Erythroblast (primary cell): ENCODE measurements at regions not wholly inside any gene's neighbourhood (a gene's known extent, or its start where the extent isn't known, plus 50 kb on each side); places are given as distances from the start of the nearest gene placed in this dataset.

Source experiments
- DNase-seq, 2 experiments: peaks; one replicate each; lab custom pipeline; 2025; lab: John Stamatoyannopoulos, UW
- GATA1 ChIP-seq: IDR thresholded peaks from 2 replicates; pipeline ENCODE4 v1.6.1; 2011; ENCODE audit warnings: low read depth, mild to moderate bottlenecking, control low read depth, low read length, moderate library complexity
- POLR2A ChIP-seq: IDR thresholded peaks from 2 replicates; pipeline ENCODE4 v1.6.1; 2011; ENCODE audit warnings: mild to moderate bottlenecking, low read length

- no peak for DNase-seq
- TF ChIP-seq POLR2A = no peak
- no peak for TF ChIP-seq GATA1
Measured at GRCh38 chr4:95979961-95980876, 140.3 kb downstream of the PDHA2 start.

- DNase-seq = no peak
- no peak for TF ChIP-seq POLR2A
- no peak for TF ChIP-seq GATA1
Measured at GRCh38 chr4:95980877-95981360, 141.0 kb downstream of the PDHA2 start.

DNA sequence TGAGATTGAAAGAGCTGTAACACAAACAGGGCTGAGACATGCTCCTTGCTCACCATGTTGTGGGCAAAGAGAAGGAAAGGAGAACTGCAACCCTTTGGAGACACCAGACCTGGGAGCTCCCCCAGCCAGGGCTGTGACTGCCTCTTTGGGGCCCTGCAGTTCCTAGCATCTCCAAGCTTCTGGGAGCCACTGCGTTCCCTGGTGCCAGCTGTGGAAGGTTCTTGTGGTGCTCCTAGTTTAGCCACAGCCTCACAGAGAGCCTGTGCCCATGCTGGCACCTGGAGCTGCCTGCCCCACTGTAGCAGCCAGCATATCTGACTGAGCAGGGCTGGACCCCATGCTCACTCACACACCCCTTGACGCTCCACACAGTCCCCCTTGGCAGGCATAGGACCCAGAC is 141.7 kb downstream of the PDHA2 start:
- TF ChIP-seq GATA1 (no peak), POLR2A (no peak)
- no peak for DNase-seq

GRCh38 chr4:95982516-95982915 is 142.6 kb downstream of the PDHA2 start:
- TF ChIP-seq GATA1 = no peak
- TF ChIP-seq POLR2A = no peak
- DNase-seq = no peak

- TF ChIP-seq GATA1 (no peak), POLR2A (no peak)
- no peak for DNase-seq
Measured at GRCh38 chr4:95984081-95984480, 144.2 kb downstream of the PDHA2 start.

- no peak for TF ChIP-seq POLR2A
- TF ChIP-seq GATA1 = no peak
Measured at GRCh38 chr4:95985051-95985450, 145.2 kb downstream of the PDHA2 start.

DNA sequence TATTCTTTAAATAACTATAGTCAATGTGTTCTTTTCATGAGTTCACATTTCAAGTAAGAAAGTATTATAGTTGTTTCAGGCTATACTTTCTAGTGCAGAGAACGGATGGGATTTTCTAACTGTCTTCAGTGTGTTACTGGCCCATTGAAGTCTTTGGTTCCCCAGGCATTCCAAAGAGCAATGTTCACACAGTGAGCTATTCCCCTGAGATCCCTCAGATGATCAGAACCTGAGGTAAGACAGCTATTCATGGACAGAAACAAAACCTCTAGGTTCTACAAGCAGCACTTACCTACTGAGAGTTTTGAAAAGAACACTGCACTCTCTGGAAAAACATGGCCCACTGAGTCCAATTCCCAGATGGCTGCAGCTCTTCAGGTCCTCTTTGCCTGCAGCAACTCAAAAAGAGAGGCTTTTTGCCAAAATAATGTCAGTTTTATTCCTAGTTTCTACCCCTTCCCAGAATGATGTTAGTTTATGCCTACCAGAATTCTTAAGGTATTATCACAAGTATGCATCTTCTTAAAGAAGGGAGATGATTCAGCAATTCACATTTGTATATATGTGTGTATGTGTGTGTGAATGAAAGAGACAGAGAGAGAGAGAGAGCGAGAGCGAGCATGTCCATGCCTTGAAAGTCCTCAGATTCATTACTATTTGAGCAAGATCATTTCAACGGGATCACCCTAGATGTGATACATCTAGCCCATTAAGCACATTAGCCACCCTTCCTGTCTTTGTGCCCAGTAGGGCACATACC is 146.1 kb downstream of the PDHA2 start:
- no peak for DNase-seq
- TF ChIP-seq GATA1 = no peak
- TF ChIP-seq POLR2A = no peak

More at GRCh38 chr4:95985051-95985450, 145.2 kb downstream of the PDHA2 start:
- DNase-seq = no peak

DNA sequence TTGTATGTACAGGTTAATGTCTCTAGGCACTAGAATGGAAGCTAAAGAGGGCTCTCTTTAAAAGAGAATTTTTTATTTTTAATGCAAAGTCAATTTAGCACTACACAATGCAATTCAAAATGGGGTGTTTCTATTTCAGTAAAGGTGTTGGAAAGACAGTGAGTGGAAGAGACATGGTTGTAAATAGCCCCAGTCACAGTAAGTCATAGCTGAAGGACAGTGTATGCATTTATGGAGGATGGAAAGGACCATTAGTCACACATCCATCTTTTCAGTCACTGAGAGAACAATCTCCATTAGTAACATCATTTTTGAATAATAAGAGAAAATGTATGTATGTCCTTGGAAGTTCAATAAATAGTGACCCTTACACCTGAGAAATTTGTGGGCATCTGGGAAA is 148.0 kb downstream of the PDHA2 start:
- DNase-seq = no peak
- no peak for TF ChIP-seq GATA1
- no peak for TF ChIP-seq POLR2A

GRCh38 chr4:95998311-95998710 is 158.4 kb downstream of the PDHA2 start:
- no peak for DNase-seq
- TF ChIP-seq POLR2A = no peak
- TF ChIP-seq GATA1 = no peak

DNA sequence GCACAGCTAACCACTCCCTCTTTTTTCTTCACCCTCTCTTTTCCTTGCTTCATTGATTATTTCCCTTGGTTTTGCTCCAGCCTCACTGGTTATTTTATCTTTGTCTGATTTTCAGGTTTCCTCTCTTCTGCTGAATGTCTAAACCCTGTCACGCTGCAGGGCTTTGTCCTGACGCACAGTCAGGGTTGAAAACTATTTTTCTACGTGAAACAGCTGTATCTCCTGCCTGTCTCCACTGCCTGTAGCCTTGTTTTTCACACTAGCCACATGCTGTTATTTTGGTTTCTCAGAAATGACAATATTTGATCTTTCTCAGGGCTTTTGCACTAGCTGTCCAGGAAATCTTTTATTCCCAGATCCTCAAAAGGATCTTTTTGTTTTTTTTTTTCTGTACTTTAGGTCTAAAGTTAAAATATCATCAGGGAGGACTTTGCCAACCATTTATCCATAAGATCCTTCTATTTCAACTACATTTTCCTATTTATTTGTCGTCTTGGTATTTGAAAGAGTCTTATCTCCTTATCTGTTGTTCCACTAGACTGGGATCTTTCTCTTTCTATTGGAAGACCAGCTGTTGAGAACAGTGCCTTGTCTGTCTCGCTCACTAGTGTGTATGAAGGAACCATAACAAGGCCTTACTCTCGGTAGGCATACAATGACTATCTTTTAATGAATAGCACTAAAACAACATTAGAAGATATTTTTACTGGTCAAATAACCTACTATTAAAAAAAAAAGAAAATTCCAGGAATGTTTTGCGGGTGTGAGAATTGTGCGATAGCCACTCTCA is 164.3 kb downstream of the PDHA2 start:
- no peak for DNase-seq
- TF ChIP-seq GATA1 (no peak), POLR2A (no peak)

DNA sequence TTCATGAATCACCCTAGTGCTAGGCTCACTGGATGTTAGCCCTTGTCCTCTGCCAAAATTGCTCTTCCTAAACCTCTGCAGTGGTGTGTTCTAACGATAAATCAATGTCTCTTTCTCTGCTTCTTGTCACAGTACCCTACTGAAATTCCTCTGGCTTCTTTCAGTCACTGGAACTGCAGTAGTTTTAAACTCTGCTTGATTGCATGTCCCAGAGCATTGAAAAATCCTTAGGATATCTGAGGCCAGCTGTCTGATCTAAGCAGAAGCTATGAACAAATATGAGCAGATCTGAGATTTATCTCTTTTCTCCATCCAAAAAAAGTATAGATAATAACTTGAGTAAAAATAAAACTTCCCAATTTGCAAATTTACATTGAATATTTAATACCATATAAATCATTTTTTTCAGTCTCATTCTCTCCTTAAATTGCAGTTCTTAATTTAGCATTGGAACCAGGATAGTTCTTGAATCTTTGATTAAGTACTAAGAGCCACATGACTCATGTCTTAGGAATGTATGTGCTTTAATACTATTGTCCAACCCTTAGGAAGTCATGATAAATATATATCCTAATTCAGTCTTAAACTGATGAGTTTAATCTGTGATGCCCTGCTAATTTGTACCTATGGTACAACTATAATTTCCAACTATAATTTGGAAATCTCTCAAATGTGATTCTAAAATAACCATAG is 169.7 kb downstream of the PDHA2 start:
- no peak for DNase-seq
- TF ChIP-seq POLR2A (no peak), GATA1 (no peak)

GRCh38 chr4:96012687-96013086 is 172.8 kb downstream of the PDHA2 start:
- TF ChIP-seq GATA1 (no peak), POLR2A (no peak)
- no peak for DNase-seq
